NCI-H1694 treated with DMSO at 0.1 percent for 48 hours (cell line): ENCODE measurements at regions not wholly inside any gene's neighbourhood (a gene's known extent, or its start where the extent isn't known, plus 50 kb on each side); places are given as distances from the start of the nearest gene placed in this dataset.

Experiments used
- DNase-seq: peaks from one replicate; lab custom pipeline; 2025; lab: John Stamatoyannopoulos, UW

DNA sequence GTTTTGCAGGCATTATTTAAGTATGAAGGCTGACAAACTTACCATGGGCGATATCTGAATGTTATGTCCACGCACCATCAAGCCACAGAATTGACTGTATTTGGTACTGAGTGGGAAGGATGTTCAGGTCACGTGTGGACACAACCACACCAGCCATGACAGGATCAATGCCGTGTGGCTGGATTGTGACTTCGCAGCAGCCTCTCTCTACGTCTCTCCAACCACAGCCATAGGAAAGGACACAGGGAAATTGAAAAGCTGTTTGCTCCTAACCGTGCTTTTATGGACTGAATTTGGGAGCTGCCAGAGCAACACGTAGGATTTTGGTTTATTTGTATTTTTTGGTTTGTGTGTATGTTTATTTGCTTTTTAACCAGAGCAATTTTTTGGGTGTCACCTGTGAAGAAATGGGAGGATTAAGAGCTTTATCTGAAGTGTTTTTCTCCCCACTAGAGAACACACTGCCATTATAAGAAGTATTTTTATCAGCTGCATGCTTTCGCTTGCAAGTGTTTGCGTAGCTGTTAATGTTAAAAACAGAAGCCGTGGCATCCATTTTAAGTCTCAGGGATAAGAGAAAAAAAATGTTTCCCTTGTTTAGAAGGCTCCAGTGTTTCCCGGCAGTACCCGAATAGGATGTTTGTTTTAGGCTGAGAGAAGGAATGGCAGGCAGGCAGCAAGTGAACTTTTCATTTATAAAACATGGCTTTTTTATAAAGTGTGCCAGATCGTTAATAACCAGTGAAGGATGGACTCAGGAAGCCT is 401.1 kb upstream of the NFE2L3 start:
- no peak for DNase-seq

DNA sequence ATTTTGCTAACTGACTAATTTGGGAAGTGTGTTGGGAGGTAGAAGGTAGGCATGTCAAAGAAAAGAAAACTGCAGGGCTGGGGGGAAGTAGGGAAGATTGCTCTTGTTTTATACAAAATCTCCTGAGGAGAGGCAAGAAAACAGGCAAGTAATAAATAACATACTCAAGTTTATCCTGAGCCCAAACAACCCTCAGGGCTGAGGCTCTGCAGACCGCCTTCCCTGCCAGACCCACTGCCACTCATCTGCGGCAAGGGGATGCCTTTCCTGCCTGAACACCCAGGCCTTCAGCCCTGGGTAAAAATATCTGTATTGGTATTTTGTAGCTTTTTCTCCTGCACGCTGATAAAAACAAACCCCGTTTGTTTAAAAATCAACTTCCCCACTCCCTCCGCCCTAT is 399.8 kb upstream of the NFE2L3 start:
- no peak for DNase-seq

DNA sequence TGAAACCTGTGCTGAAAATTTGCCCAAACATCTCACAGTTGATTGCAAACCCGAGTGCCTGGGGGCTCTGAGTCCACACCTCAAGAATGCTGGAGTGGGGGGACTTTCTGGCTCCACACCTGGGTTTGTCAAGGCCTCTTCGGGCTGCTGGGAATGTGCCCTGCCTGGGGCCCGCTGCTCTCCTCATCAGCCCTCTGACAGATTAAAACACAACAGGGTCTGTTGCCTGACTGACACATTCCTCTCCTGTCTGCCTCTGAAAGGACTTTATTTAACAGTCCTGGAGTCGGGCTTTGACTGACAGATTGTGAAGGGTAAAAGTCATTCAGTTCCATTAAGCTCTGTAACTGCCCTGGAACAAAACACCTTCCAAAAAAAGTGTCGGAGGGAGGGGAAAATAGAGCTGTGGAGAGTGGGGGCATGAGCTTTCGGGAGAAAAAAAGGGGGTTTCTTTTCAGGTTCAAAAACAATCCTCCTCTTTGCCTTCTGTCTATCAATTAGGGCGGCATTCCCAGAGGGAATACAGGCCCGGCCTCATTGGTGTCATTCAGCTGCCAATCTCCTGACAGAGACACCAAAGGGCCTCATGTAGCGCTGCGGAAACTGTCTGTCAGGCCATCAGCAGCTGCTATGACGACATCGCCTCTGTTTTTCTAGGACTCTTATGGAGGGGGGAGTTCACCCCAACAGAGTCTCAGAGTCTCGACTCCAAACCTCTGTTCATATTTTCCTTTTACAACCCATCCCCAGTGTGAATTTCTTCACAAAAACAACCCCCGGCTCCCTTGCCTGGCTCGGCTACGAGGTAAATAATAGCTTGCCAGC is 398.8 kb upstream of the NFE2L3 start:
- no peak for DNase-seq

- no peak for DNase-seq
These were observed 398.2 kb upstream of the NFE2L3 start for GRCh38 chr7:25753837-25754236.

GRCh38 chr7:25754333-25754732 is 397.7 kb upstream of the NFE2L3 start:
- DNase-seq = no peak

DNA sequence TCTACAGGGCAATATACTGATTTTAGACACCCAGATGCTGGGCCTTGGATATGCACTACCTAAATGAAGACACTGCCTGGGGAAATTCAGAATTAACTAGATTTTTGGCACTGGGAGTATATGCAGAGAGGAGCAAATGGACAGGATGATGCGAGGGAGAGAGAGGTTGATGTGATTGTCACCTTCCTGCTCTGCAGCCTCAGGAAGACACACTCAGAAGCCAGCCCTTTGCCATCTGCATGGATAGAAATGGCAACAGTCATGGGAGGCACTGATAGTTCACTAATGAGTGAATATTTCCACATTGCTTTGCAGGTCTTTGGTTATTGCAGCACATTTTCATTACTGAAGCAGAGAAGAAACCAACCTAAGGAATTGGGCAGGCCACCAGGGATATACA is 397.2 kb upstream of the NFE2L3 start:
- DNase-seq = no peak

- DNase-seq = no peak
These were observed 395.4 kb upstream of the NFE2L3 start for GRCh38 chr7:25756601-25757000.

- DNase-seq = no peak
These were observed 393.4 kb upstream of the NFE2L3 start for GRCh38 chr7:25758559-25758958.

- peak; percentile 10 for DNase-seq
These were observed 392.7 kb upstream of the NFE2L3 start for GRCh38 chr7:25759286-25759685.

GRCh38 chr7:25759748-25760147 is 392.2 kb upstream of the NFE2L3 start:
- no peak for DNase-seq

- no peak for DNase-seq
These were observed 389.2 kb upstream of the NFE2L3 start for GRCh38 chr7:25762511-25763462.

- no peak for DNase-seq
These were observed 388.5 kb upstream of the NFE2L3 start for GRCh38 chr7:25763463-25763860.

DNA sequence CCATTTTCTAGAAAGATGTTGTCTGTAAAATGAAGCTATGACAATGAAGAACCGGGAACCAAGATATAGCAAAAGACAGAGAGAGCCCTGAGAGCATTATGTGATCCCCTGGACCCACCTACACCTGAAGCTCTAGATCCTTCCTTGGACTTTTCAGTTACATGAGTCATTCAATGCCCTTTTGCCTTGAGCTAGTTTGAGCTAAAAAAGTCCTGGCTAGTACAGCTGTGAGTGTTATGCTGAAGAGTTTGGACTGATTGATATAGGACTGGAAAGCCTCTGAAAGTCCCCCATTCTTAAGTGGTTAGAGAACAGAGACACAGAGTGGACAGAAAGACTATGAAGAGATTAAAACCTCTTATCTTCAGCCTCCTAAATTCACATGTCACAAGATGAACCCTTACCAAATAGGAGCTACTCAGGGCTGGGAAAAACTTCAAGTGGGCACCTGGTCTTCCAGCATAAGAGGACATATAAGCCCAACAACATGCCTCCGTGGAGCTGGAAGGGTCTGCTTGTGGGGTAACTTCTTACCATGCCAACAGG is 386.8 kb upstream of the NFE2L3 start:
- DNase-seq = no peak

DNA sequence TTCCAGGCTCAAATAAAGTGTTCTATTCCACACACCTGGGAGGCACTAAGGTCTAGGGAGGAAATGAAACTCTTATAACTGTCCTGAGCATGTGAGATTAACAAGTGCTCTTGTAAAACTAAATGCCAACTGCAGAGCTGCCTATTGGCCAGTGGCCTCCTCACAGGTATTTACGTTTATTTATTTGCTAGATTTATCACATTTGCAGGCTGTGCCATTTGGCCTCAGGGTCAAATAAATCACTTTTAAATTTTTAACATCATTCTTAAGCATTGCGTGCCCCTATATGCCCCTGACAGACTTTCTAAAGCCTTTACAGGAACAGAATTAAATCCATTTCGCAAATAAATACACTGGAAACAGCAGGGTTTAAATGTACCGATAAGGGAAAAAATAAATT is 381.8 kb upstream of the NFE2L3 start:
- no peak for DNase-seq

- DNase-seq = no peak
These were observed 381.3 kb upstream of the NFE2L3 start for GRCh38 chr7:25770670-25771069.

DNA sequence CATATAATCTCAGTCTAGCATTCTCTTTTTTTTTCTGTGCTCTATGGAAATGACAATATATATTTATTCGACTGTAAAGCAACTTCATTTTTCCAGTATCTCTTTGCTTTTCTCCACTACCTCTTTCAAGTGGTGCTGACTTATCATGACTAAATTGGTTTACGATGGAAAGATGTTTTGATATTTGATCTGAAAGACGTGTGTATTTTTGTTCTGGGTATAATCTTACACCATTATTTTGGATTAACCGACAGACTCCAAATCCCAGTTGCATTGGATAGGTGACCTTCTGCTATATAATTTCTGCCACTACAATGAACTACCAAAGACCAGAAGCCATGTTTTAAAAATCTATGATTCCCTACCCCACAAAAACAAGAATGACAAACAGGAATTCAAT is 380.5 kb upstream of the NFE2L3 start:
- no peak for DNase-seq

GRCh38 chr7:25772802-25773201 is 379.2 kb upstream of the NFE2L3 start:
- no peak for DNase-seq

- DNase-seq = no peak
These were observed 377.3 kb upstream of the NFE2L3 start for GRCh38 chr7:25774675-25775074.

DNA sequence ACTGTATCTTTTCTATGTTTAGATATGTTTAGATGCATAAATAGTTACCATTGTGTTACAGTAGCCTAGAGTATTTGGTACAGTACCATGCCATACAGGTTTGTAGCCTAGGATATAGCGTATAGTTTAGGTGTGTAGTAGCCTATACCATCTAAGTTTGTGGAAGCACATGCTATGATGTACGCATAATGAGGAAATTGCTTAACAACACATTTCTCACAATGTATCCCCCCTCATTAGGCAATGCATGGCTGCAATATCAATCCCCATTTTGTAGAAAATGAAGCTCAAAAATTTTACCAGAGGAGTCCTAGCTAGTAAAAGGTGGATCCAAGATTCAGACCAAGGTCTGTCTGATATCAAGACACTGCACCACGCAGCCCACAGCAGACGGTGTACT is 376.4 kb upstream of the NFE2L3 start:
- DNase-seq = no peak

DNA sequence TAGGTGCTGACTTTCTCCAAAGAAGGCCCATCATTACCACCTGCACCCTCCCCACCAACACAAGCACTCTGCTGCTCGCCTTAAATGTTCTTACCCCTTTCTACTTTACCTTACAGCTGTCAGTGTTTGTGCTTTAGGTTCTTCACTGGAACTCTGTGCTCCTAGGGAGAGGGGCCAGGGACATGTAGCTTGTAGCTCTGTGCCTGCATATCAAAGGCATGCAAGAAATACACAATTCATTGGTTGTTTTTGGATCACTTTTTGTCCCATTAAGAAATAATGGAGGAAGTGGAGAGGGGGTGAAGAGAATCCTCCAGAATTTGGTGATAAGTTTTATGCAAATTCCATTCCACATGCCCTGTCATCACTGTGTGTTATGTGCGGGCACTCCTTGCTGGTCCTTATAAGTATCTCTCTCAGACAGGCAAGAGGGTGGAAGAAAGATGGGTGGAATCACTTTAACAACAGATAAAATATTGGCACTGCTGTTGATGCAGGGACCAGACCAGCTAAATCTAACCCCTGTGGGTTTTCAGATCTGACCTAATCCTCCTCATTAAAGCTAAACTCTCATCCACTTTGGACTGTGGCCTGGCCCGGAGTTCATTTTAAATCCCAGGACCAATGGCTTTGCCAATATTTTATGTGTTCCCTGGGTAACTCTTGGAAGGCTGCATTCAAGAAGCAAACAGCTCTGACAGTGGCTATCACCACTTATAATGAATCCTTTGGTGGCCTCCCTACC is 375.8 kb upstream of the NFE2L3 start:
- DNase-seq = no peak

DNA sequence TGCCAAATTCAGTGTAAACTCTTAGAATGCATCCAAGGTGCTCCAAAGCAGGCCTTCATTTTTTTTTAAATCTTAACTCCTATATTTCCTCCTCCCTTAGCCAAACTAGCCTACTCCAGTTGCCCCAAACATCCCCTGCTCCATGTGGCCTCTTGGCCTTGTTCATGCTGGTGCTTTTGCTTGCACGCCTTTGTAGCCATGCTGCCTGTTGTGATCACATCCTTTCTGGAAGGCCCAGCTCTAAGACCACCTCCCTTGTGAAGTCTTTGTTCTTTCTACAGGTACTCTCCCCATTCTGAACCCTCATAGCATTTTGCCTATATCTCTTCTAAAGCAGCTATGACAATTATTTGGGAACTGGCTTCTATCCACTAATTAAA is 375.3 kb upstream of the NFE2L3 start:
- DNase-seq = no peak
